Glutamatergic neuron (in vitro differentiated cells): ENCODE measurements at regions not wholly inside any gene's neighbourhood (a gene's known extent, or its start where the extent isn't known, plus 50 kb on each side); places are given as distances from the start of the nearest gene placed in this dataset.

ENCODE experiments used
- DNase-seq: peaks from one replicate; pipeline ENCODE4 v3.0.0; 2022
- H3K27ac Mint-ChIP-seq: one replicate; pipeline ENCODE4 v1.8.0; 2020; ENCODE audit warnings: mild to moderate bottlenecking, mixed read lengths, inconsistent platforms; ENCODE audit not compliant: unreplicated experiment
- H3K27me3 Mint-ChIP-seq: one replicate; pipeline ENCODE4 v1.8.0; 2020; ENCODE audit warnings: mild to moderate bottlenecking, moderate library complexity, mixed read lengths, inconsistent platforms; ENCODE audit not compliant: unreplicated experiment
- H3K36me3 Mint-ChIP-seq: one replicate; pipeline ENCODE4 v1.8.0; 2020; ENCODE audit warnings: mild to moderate bottlenecking, mixed read lengths, inconsistent platforms; ENCODE audit not compliant: unreplicated experiment
- H3K4me1 Mint-ChIP-seq: one replicate; pipeline ENCODE4 v1.8.0; 2020; ENCODE audit warnings: mild to moderate bottlenecking, low read depth, mixed read lengths, inconsistent platforms; ENCODE audit not compliant: unreplicated experiment
- H3K4me3 Mint-ChIP-seq: one replicate; pipeline ENCODE4 v1.8.0; 2020; ENCODE audit warnings: mild to moderate bottlenecking, mixed read lengths, inconsistent platforms; ENCODE audit not compliant: unreplicated experiment
- H3K9me3 Mint-ChIP-seq: one replicate; pipeline ENCODE4 v1.8.0; 2020; ENCODE audit warnings: mild to moderate bottlenecking, moderate library complexity, mixed read lengths, inconsistent platforms; ENCODE audit not compliant: unreplicated experiment
- TF ChIP-seq, protein P1 (sequence below): fragments of 200-600 bp; sonication (generic); IDR thresholded peaks from one replicate; pipeline ENCODE4 v1.5.0; 2021; ENCODE audit not compliant: partially characterized antibody, unreplicated experiment

DNA sequence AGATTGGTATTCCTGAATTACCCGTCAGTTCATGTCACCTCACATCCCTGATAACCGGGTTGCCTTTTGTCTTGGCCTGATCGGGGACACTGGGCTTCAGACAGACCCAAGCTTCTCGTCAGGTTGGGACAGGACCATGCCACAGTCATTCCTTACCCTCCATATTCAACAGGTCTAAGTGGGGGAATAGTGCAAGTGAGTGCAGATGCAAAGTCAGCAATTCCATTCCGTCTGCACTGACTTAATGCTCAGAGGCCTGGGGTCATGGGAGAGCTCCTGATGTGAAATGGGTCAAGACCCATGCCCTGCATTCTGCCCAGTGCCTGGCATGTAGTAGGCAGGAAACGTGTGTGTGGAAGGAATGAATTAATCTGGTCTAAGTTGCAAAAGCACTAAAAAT is 95.4 kb upstream of the PITRM1 start:
- H3K4me1 Mint-ChIP-seq = peaks cover 8% of the 10 kb centered on the region
- TF ChIP-seq, protein P1, sequence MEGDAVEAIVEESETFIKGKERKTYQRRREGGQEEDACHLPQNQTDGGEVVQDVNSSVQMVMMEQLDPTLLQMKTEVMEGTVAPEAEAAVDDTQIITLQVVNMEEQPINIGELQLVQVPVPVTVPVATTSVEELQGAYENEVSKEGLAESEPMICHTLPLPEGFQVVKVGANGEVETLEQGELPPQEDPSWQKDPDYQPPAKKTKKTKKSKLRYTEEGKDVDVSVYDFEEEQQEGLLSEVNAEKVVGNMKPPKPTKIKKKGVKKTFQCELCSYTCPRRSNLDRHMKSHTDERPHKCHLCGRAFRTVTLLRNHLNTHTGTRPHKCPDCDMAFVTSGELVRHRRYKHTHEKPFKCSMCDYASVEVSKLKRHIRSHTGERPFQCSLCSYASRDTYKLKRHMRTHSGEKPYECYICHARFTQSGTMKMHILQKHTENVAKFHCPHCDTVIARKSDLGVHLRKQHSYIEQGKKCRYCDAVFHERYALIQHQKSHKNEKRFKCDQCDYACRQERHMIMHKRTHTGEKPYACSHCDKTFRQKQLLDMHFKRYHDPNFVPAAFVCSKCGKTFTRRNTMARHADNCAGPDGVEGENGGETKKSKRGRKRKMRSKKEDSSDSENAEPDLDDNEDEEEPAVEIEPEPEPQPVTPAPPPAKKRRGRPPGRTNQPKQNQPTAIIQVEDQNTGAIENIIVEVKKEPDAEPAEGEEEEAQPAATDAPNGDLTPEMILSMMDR = no peak
- no peak overlapping the region for H3K27ac Mint-ChIP-seq
- H3K4me3 Mint-ChIP-seq = no peak overlapping the region
- no peak for DNase-seq
- H3K27me3 Mint-ChIP-seq = peaks cover 5% of the 10 kb centered on the region
- H3K9me3 Mint-ChIP-seq = no peaks in the 10 kb centered on the region
- no peaks in the 10 kb centered on the region for H3K36me3 Mint-ChIP-seq

DNA sequence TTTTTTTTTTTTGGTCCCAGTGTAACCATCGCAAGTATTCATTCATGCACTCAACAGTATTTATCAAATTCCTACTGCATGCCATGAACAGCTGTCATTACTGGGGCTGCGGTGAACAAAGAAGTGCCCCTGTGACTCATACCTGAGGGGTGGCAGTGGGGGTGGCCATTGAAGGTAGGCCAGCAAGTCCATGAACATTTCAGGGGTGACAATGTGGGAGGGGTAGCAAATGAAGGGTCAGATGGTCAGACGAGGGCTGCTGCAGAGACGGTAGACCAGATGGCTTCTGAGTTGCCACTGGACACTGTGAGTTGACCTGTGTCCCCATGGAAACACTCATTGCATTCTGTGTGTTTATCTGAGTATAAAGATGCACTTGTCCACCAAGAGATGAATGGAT is 92.5 kb upstream of the PITRM1 start:
- Mint-ChIP-seq H3K27me3 (peaks cover 5% of the 10 kb centered on the region), H3K4me1 (peaks cover 6% of the 10 kb centered on the region), H3K9me3 (no peaks in the 10 kb centered on the region), H3K36me3 (peaks cover 5% of the 10 kb centered on the region), H3K27ac (peak overlapping the region; percentile 29), H3K4me3 (no peak overlapping the region)
- TF ChIP-seq, protein P1 = no peak
- DNase-seq = no peak

DNA sequence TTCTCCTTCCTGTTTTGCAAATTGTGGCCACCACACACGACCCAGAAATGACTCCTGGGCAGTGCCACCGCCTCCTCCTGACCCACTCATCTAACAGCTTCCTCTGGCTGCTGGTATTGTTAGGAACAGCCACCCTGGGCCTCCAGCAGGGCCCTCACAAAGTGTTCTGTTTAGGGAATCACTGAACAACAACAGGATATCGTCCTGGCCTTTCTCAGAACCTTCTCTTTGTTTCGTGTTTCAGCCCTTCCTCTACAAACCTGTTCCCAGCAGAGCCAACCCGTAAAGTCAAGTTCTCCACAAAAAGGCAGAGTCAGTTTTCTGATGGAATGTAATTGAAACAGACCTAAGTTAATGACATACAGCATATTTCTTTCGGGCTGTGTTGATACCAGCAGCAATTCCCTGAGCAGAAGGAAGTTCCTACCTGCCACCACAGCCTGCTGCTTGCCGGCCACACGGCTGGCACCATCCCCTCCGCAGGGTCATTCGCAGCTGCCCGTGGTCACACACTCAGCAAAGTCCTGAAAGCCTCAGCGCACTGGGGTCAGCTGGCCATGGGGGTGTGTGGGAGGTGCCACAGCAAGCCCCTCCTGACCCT is 91.7 kb upstream of the PITRM1 start:
- Mint-ChIP-seq H3K9me3 (no peaks in the 10 kb centered on the region), H3K27ac (no peak overlapping the region), H3K4me3 (no peak overlapping the region), H3K36me3 (peaks cover 5% of the 10 kb centered on the region), H3K4me1 (peaks cover 6% of the 10 kb centered on the region), H3K27me3 (peaks cover 5% of the 10 kb centered on the region)
- DNase-seq = no peak
- TF ChIP-seq, protein P1 = no peak

DNA sequence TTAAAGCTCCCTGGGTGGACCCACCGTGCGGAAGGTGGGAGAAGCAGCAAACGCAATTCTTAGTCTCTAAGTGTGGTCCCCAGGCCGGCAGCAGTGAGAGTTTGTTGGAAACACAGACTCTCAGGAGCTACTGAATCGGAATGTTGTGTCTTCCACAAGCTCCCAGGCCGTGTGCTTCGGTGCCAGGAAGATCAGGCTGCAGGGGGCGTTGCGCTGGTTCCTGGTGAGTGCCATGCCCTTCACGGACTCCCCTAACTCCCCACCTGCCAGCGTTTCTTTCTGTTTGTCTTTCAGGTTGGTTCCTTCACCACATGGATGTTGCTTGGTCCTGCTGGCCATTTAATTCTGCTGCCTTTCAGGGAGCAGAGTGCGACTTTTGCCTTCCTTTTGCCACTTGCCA is 91.2 kb upstream of the PITRM1 start:
- Mint-ChIP-seq H3K9me3 (no peaks in the 10 kb centered on the region), H3K36me3 (peaks cover 5% of the 10 kb centered on the region), H3K27ac (no peak overlapping the region), H3K27me3 (peaks cover 7% of the 10 kb centered on the region), H3K4me1 (peaks cover 6% of the 10 kb centered on the region), H3K4me3 (no peak overlapping the region)
- TF ChIP-seq, protein P1 = no peak
- no peak for DNase-seq

DNA sequence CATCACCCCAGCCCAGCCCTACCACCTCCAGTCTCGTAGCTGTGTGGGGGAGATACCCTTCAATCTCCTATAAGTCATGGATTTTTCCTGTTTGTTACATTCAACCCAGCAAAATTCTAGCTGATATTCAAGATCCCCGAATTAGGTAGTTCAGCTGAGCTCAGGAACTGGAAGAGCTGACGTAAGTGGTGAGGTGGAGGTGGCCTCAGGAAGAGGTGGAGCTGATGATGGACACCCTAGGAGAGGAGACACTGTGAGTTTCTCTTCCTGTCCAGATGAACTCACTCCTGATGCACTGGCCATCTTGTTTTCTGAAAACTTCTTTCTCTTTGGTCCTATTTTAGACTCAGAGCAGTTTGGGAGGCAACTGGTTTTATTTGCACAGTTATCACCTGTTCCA is 90.5 kb upstream of the PITRM1 start:
- Mint-ChIP-seq H3K27ac (no peak overlapping the region), H3K4me3 (no peak overlapping the region), H3K9me3 (no peaks in the 10 kb centered on the region), H3K36me3 (peaks cover 5% of the 10 kb centered on the region), H3K27me3 (peaks cover 7% of the 10 kb centered on the region), H3K4me1 (peaks cover 6% of the 10 kb centered on the region)
- TF ChIP-seq, protein P1 = no peak
- DNase-seq = no peak
